Heart right ventricle (tissue), 16 donors: ENCODE measurements at regions not wholly inside any gene's neighbourhood (a gene's known extent, or its start where the extent isn't known, plus 50 kb on each side); places are given as distances from the start of the nearest gene placed in this dataset.

Experiments used
- ATAC-seq, 8 donors: fragments of 200-7000 bp; cut with Tn5 transposase; one replicate each; pipeline ENCODE4 v1.9.1; 2020; ENCODE audit warnings: mild to moderate bottlenecking in 8 of 8, moderate library complexity in 8 of 8, moderate number of reproducible peaks in 1 of 8
- DNase-seq, 2 donors: peaks; one replicate each; pipeline ENCODE4 v3.0.0-alpha.2; 2020
- H3K27ac ChIP-seq, 10 donors: fragments of 200-600 bp; sonication (generic) in 2 of 10; one replicate each; pipeline versions ENCODE4 v1.5.0 to v1.8.0; 2020 to 2022; ENCODE audit warnings: mild to moderate bottlenecking in 3 of 10
- H3K27me3 ChIP-seq, 7 donors: fragments of 200-600 bp; one replicate each; pipeline ENCODE4 v1.8.0; 2021 to 2022; ENCODE audit warnings: mild to moderate bottlenecking in 2 of 7
- H3K36me3 ChIP-seq, 9 donors: fragments of 200-600 bp; sonication (generic) in 1 of 9; one replicate each; pipeline versions ENCODE4 v1.5.0 to v1.8.0; 2020 to 2022; ENCODE audit warnings: mild to moderate bottlenecking in 2 of 9
- H3K4me1 ChIP-seq, 9 donors: fragments of 200-600 bp; sonication (generic) in 1 of 9; one replicate each; pipeline versions ENCODE4 v1.5.0 to v1.8.0; 2020 to 2022; ENCODE audit warnings: mild to moderate bottlenecking in 4 of 9
- H3K4me3 ChIP-seq, 10 donors: fragments of 200-600 bp; sonication (generic) in 2 of 10; one replicate each; pipeline versions ENCODE4 v1.5.0 to v1.8.0; 2020 to 2022; ENCODE audit warnings: mild to moderate bottlenecking in 7 of 10, moderate library complexity in 2 of 10
- H3K9me3 ChIP-seq, 11 donors: fragments of 200-600 bp in 10 of 11; sonication (generic) in 2 of 11; one replicate each; pipeline versions ENCODE4 v1.5.0 to v1.8.0; 2013 to 2022; ENCODE audit warnings: mild to moderate bottlenecking in 2 of 11, control low read depth in 1 of 11, moderate library complexity in 1 of 11
- whole genome bisulfite sequencing, 2 donors: extraction: QIAGEN DNeasy Blood & Tissue Kit; methylation state at CpG; one replicate each; pipeline ENCODE4 v1.1.7; 2013; ENCODE audit warnings: inconsistent platforms in 1 of 2; 5-methylcytosine and 5-hydroxymethylcytosine counted together
- intact Hi-C, 10 donors: fragments of 100-400 bp; cut with DNase I; formaldehyde crosslinking; loops; one replicate each; pipeline versions ENCODE4 v1.11.1 to v1.14.2; 2022
- TF ChIP-seq, protein P1 (sequence below), 9 donors: fragments of 200-600 bp; sonication (generic) in 2 of 9; IDR thresholded peaks; one replicate each; pipeline versions ENCODE4 v1.5.0 to v1.8.0; 2021 to 2022; ENCODE audit warnings: antibody characterized with exemption in 9 of 9, mild to moderate bottlenecking in 5 of 9, moderate library complexity in 1 of 9
- donor health status: Arrhythmogenic right ventricular cardiomyopathy.
- donor health status: ischemic (EF 13 %, LVEDD 7.1; RV severe dilation, severe dysfunction).
- donor health status: healthy with polysubstance abuse.
- donor health status: DM: no; HTN: yes; CAD: no.
- donor health status: DM: no; HTN: no; CAD: no.
- donor health status: ischemic (EF 25% LVEDD 6.9; RV normal size, moderate dysfunction).
- donor health status: ischemic (EF 25% LVEDD 5.7; RV mildly dilated, moderate dysfunction).
- donor health status: healthy.
- donor health status: DM: yes; HTN: yes; CAD: no.
- donor health status: Ischemic cardiomyopathy.
- donor health status: ischemic (EF 35%, LVEDD 5.7; RV mildly dilated, moderate dysfunction).
- donor health status: nonischemic (EF 11% LVEDD 7.7; RV severe dilation, severe dysfunction).
- donor health status: DM: yes; HTN: yes; CAD: no.
- donor health status: PGD.
- donor health status: ischemic (EF 29% LVEDD 5.4; RV normal size, mild dysfunction).
- donor health status: nonischemic (EF 23%, LVEDD 6.1; RV moderate dilation, normal function).

DNA sequence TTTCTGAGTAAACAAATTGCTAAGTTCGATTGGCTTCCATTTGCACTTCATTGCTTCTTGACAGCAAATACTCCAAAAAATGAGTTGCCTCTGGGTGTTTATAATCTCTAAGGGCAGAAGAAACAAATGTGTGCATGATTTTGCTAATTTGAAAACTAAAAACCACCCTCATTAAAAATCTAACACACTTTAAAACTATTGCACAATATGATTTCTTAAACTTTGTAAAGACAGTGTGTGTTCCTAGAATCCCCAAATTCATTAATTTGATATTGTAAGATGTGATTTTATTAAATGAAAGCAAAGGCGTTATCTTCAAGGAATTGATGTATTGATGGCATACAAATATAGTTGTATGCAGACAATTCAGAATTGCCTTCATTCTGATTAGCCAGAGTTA lies 350.9 kb downstream of the OLFM3 start:
- WGBS, 2 donors, result 61 to 62% methylated on average over 2 of the region's 2 CpGs
- Histone ChIP-seq H3K4me3 (no peak overlapping the region), H3K27me3 (no peaks in the 10 kb centered on the region), H3K36me3 (no peaks in the 10 kb centered on the region), H3K4me1 (no peaks in the 10 kb centered on the region), H3K27ac (no peak overlapping the region), H3K9me3 (peaks cover 0 to 9% (median 0%) of the 10 kb centered on the region in 11 donors)
- ATAC-seq (no peak), DNase-seq (no peak)
- TF ChIP-seq, protein P1, sequence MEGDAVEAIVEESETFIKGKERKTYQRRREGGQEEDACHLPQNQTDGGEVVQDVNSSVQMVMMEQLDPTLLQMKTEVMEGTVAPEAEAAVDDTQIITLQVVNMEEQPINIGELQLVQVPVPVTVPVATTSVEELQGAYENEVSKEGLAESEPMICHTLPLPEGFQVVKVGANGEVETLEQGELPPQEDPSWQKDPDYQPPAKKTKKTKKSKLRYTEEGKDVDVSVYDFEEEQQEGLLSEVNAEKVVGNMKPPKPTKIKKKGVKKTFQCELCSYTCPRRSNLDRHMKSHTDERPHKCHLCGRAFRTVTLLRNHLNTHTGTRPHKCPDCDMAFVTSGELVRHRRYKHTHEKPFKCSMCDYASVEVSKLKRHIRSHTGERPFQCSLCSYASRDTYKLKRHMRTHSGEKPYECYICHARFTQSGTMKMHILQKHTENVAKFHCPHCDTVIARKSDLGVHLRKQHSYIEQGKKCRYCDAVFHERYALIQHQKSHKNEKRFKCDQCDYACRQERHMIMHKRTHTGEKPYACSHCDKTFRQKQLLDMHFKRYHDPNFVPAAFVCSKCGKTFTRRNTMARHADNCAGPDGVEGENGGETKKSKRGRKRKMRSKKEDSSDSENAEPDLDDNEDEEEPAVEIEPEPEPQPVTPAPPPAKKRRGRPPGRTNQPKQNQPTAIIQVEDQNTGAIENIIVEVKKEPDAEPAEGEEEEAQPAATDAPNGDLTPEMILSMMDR (IDR thresholded peaks at IDR 0.05), result no peak
- intact Hi-C loops, result no loop called here

DNA sequence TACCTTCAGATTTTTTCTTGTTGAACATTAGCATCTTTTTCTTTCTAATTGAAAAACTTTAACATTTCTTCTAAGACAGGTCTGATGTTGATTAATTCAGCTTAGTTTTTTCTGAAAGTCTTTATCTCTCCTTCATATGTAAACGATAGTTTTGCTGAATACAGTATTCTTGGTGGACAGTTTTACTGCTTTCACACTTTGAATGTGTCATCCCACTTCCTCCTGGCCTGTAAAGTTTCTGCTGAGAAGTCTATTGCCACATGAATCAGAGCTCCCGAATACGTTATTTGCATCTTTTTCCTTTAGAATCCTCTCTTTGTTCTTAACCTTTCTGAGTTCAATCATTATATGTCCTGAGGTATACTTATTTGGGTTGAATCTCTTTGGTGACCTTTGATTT lies 344.2 kb downstream of the OLFM3 start:
- no peak overlapping the region for H3K27ac ChIP-seq
- H3K27me3 ChIP-seq, result no peaks in the 10 kb centered on the region
- ATAC-seq (no peak), DNase-seq (no peak)
- 86 to 88% methylated on average over 3 of the region's 3 CpGs for WGBS, 2 donors
- TF ChIP-seq, protein P1 (IDR thresholded peaks at IDR 0.05), result no peak
- H3K4me1 ChIP-seq, result no peaks in the 10 kb centered on the region
- no peaks in the 10 kb centered on the region for H3K36me3 ChIP-seq
- H3K9me3 ChIP-seq, result peaks cover 0 to 37% (median 8%) of the 10 kb centered on the region in 11 donors
- H3K4me3 ChIP-seq, result no peak overlapping the region
- intact Hi-C loops, result no loop called here

DNA sequence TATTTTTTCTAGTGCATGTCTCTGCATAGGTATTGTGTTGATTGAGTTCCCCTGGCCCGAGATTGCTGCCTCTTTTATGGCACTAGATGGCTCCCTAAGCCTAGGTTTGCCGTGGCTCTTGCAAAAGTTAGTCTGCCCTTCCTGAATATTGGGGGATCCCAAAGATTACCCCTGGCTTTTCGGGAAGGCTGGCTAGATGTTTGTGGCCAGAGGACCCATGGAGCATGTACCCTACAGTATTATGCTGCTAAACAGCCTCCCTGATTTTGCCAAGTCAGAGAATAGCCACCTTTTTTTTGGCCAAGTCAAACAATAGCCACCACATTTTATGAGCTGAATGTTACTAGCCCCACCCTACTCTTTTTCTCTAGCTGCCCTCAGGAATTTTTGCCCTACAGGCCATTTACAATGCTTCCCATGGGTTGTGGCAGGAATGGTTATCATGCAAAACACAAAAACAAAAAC lies 343.2 kb downstream of the OLFM3 start:
- H3K27me3 ChIP-seq, result no peaks in the 10 kb centered on the region
- no peaks in the 10 kb centered on the region for H3K36me3 ChIP-seq
- TF ChIP-seq, protein P1 (IDR thresholded peaks at IDR 0.05), result peak in 3 of 9 donors; percentile 22 to 35 (median 25)
- no peaks in the 10 kb centered on the region for H3K4me1 ChIP-seq
- DNase-seq (no peak), ATAC-seq (no peak)
- H3K4me3 ChIP-seq, result no peak overlapping the region
- no peak overlapping the region for H3K27ac ChIP-seq
- H3K9me3 ChIP-seq, result peaks cover 0 to 37% (median 8%) of the 10 kb centered on the region in 11 donors
- intact Hi-C loops, result no loop called here
- 10 to 13% methylated on average over 3 of the region's 3 CpGs for WGBS, 2 donors

DNA sequence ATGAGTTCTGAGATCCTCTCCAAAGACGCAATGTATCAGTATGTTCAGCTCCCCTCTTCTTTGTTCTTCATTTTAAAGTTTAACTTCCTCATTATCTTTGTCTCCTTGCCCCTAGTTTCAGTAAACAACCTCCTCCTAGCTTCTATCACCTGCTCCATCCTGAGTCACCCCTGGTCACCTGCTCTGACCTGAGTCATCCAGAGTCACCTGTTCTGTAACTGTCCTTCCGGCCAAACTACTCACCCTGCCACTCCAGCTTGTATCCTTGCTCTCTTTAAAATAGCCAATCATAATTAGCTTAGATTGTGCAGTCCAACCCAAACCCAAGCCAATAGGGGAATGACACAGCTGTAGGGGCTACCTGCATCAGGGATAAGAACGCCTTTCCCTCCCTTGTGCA lies 332.0 kb downstream of the OLFM3 start:
- TF ChIP-seq, protein P1 (IDR thresholded peaks at IDR 0.05), result no peak
- Histone ChIP-seq H3K4me1 (no peaks in the 10 kb centered on the region), H3K9me3 (peaks cover 0 to 48% (median 12%) of the 10 kb centered on the region in 11 donors), H3K36me3 (no peaks in the 10 kb centered on the region), H3K27ac (no peak overlapping the region), H3K27me3 (no peaks in the 10 kb centered on the region), H3K4me3 (no peak overlapping the region)
- no peak for DNase-seq
- intact Hi-C loops, result no loop called here
- WGBS, 2 donors, result 90 to 92% methylated on average over 3 of the region's 3 CpGs
- ATAC-seq, result no peak
